RWPE2 (cell line): ENCODE measurements at regions not wholly inside any gene's neighbourhood (a gene's known extent, or its start where the extent isn't known, plus 50 kb on each side); places are given as distances from the start of the nearest gene placed in this dataset.
A peak's percentile ranks its signal among the peaks of the same experiment; 100 is the strongest.

ENCODE experiments used
- ATAC-seq: fragments of 200-7000 bp; cut with Tn5 transposase; 3 replicates; pipeline ENCODE4 v1.9.1; 2021; ENCODE audit warnings: low read depth
- DNase-seq: peaks from one replicate; pipeline ENCODE4 v3.0.0-alpha.2; 2020; ENCODE audit warnings: low spot score
- H3K27ac ChIP-seq: fragments of 450-650 bp; 2 replicates; pipeline ENCODE4 v1.5.1; 2017; ENCODE audit warnings: mild to moderate bottlenecking; ENCODE audit not compliant: poor library complexity, severe bottlenecking
- H3K27me3 ChIP-seq: fragments of 250-450 bp; sonication (Bioruptor Pico); 2 replicates; pipeline ENCODE4 v1.5.1; 2021; ENCODE audit warnings: mild to moderate bottlenecking, moderate library complexity; ENCODE audit not compliant: insufficient read depth, poor library complexity, severe bottlenecking
- H3K36me3 ChIP-seq: fragments of 250-450 bp; sonication (Bioruptor Pico); 2 replicates; pipeline ENCODE4 v1.5.1; 2020; ENCODE audit warnings: low read depth, mild to moderate bottlenecking, moderate library complexity
- H3K4me1 ChIP-seq: fragments of 250-450 bp; sonication (Bioruptor Pico); 2 replicates; pipeline ENCODE4 v1.5.1; 2021; ENCODE audit warnings: mild to moderate bottlenecking, moderate library complexity; ENCODE audit not compliant: insufficient read depth, poor library complexity, severe bottlenecking
- H3K4me3 ChIP-seq: fragments of 250-450 bp; sonication (Bioruptor Pico); 2 replicates; pipeline ENCODE4 v1.5.1; 2021; ENCODE audit warnings: mild to moderate bottlenecking, moderate library complexity; ENCODE audit not compliant: severe bottlenecking
- H3K9me3 ChIP-seq: fragments of 250-450 bp; sonication (Bioruptor Pico); 2 replicates; pipeline ENCODE4 v1.5.1; 2021; ENCODE audit warnings: mild to moderate bottlenecking, moderate library complexity; ENCODE audit not compliant: severe bottlenecking
- TF ChIP-seq, protein P1 (sequence below): fragments of 450-650 bp; IDR thresholded peaks from one replicate; pipeline ENCODE4 v1.5.1; 2017; ENCODE audit warnings: mild to moderate bottlenecking, moderate library complexity; ENCODE audit not compliant: poor library complexity, severe bottlenecking

DNA sequence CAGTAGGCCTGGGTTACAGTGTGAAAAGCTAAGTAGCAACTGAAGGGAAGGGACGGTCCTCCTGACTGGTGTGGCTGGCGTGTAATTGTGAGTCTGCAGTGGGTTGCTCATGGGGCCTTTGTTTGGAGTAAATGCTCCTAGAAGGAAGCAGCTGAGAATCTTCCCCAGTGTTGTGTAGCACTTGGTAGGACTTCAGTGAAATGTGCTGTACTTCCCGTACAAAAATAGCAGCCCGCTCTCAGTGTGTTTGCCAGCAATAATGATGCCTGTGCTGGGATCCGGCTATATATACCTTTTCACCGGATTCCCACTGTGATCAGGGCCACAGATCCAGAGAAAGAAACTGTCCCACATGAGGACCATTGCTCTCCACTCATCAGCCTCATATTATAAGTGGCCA lies 175.7 kb upstream of the NTM start:
- DNase-seq (no peak), ATAC-seq (no peak)
- Histone ChIP-seq H3K27ac (no peak overlapping the region), H3K4me1 (no peaks in the 10 kb centered on the region), H3K4me3 (no peak overlapping the region), H3K27me3 (peaks cover 37% of the 10 kb centered on the region), H3K9me3 (no peaks in the 10 kb centered on the region), H3K36me3 (no peaks in the 10 kb centered on the region)
- TF ChIP-seq, protein P1, sequence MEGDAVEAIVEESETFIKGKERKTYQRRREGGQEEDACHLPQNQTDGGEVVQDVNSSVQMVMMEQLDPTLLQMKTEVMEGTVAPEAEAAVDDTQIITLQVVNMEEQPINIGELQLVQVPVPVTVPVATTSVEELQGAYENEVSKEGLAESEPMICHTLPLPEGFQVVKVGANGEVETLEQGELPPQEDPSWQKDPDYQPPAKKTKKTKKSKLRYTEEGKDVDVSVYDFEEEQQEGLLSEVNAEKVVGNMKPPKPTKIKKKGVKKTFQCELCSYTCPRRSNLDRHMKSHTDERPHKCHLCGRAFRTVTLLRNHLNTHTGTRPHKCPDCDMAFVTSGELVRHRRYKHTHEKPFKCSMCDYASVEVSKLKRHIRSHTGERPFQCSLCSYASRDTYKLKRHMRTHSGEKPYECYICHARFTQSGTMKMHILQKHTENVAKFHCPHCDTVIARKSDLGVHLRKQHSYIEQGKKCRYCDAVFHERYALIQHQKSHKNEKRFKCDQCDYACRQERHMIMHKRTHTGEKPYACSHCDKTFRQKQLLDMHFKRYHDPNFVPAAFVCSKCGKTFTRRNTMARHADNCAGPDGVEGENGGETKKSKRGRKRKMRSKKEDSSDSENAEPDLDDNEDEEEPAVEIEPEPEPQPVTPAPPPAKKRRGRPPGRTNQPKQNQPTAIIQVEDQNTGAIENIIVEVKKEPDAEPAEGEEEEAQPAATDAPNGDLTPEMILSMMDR = no peak

DNA sequence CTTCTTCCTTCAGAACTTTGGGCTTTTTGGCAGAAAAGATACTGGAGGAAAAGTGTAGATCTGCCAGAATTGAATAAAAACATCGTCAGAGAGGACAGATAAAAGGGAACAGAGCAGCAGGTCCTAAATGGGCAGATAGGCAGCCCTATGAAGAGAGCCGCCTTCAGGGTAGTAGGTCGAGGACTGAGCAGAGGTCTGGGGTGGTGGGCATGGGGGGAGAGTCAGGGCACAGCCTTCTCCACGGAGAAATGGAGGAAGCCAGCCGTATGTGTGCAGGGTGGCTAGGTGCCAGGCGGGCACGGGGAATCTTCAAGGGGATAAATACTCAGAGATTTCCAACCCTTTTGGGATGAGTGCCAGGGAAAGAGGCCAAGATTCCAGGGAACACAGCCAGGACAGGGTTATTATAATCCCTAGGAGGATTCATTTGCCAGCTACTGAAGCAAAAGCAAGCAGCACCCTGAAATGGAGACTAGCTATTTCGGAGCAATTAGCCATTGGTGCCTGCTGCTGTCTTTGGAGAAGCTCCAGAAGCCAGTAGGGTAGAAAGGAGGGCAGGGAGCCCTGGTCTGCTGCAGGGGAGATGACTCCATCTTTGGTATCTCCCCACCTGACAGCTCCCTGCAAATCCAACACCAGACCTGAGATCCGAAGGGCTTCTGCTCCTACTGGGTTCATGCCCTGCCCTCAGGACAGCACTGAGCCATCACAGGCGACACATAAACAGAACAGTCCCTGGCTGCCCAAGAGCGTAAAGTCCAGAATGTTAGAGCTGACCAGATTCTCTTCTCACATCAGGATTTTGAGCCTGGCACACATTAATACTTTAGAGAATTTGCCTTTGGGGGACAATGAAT lies 174.5 kb upstream of the NTM start:
- no peaks in the 10 kb centered on the region for H3K4me1 ChIP-seq
- no peak for DNase-seq
- peaks cover 37% of the 10 kb centered on the region for H3K27me3 ChIP-seq
- no peaks in the 10 kb centered on the region for H3K36me3 ChIP-seq
- H3K27ac ChIP-seq = no peak overlapping the region
- ATAC-seq = peak; percentile 85
- no peaks in the 10 kb centered on the region for H3K9me3 ChIP-seq
- H3K4me3 ChIP-seq = no peak overlapping the region
- TF ChIP-seq, protein P1 = no peak

DNA sequence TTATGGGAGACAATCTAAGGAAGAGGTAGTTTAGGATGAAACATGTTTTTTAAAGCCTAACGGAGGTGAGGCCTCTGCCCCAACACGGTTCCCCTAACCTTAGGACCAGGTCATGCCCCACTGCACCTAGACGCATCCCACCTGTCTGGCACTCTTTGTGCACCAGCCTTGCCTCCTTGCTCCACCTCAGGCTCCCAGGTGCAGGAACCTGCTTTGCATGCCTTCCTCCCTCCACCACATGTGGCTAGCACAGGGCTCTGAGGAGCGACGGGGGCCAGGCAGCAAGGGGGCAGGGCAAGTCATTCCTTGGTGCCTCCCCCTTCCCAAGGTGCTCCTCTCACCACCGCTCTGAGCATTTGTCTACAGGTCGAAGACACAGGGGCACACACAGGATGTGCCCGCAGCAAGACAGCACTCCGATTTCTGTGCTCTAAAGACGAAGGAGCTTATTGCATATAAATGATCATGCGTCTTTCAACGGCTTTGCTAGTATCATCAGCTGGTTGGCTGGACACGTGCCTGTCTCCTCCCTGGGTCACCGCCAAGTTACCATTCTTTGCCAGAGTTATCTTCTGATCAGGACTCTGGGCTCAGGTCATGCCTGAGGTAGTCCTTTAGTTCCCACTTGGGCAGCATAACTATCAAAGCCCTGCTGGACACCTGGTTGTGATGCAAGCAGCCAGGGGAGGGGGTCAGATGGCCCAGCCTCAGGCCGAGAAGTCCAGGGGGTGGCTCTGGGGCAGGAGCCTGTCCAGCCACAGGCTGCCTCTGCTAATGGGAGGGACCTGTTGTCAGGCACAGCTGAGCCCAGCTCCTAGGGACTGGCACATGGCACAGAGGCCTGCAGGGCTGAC lies 172.0 kb upstream of the NTM start:
- Histone ChIP-seq H3K36me3 (no peaks in the 10 kb centered on the region), H3K4me3 (no peak overlapping the region), H3K4me1 (no peaks in the 10 kb centered on the region), H3K27me3 (peaks cover 34% of the 10 kb centered on the region), H3K27ac (no peak overlapping the region), H3K9me3 (no peaks in the 10 kb centered on the region)
- ATAC-seq (no peak), DNase-seq (no peak)
- TF ChIP-seq, protein P1 = no peak

DNA sequence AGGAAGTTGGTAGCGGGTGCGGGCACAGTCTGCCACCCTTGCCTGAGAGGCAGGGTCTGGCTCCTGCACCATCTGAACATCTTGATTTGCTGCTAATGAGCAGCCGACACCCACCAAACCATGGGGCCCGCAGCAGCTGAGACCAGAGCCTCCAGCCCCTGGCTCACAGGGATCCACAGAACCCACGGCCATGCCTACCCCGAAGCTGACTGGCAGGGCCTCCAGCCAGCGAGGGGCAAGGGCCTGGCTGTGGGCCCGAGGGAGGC lies 171.5 kb upstream of the NTM start:
- TF ChIP-seq, protein P1 = no peak
- no peaks in the 10 kb centered on the region for H3K9me3 ChIP-seq
- H3K27me3 ChIP-seq = peaks cover 28% of the 10 kb centered on the region
- H3K4me1 ChIP-seq = no peaks in the 10 kb centered on the region
- ATAC-seq = no peak
- no peak overlapping the region for H3K27ac ChIP-seq
- H3K36me3 ChIP-seq = no peaks in the 10 kb centered on the region
- no peak for DNase-seq
- no peak overlapping the region for H3K4me3 ChIP-seq

DNA sequence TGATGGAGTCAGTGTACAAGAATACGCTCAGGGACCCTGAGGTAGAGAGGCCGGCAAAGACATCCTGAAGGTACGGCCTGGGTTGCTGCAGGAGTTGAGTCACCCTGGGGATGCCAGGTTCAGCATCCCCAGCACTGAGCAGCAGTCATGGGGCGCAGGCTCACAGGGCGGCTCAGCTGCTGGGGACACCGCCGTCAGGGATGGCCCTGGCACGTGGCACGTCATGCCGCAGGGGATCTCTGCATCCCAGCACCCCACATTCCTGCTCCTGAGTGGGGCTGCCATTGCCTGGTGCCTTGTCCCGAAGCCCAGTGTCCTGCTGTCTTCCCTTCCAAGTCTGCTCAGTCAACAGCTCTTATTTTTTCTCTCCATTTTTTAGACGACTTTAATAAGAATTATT lies 168.7 kb upstream of the NTM start:
- Histone ChIP-seq H3K4me3 (no peak overlapping the region), H3K36me3 (no peaks in the 10 kb centered on the region), H3K4me1 (no peaks in the 10 kb centered on the region), H3K9me3 (no peaks in the 10 kb centered on the region), H3K27ac (no peak overlapping the region), H3K27me3 (peaks cover 8% of the 10 kb centered on the region)
- DNase-seq (no peak), ATAC-seq (no peak)
- TF ChIP-seq, protein P1 = no peak
